GM21515 (cell line): ENCODE measurements at regions not wholly inside any gene's neighbourhood (a gene's known extent, or its start where the extent isn't known, plus 50 kb on each side); places are given as distances from the start of the nearest gene placed in this dataset.

ENCODE experiments used
- ATAC-seq: cut with Tn5 transposase; IDR thresholded peaks from one replicate; pipeline ENCODE4 v1.9.1; 2021; ENCODE audit not compliant: unreplicated experiment

- no peak for ATAC-seq
These were observed 309.1 kb downstream of the ARL6IP6 start for GRCh38 chr2:153027533-153027932.

- ATAC-seq, result no peak
These were observed 301.8 kb downstream of the ARL6IP6 start for GRCh38 chr2:153020201-153020600.

GRCh38 chr2:153005071-153005730 is 286.8 kb downstream of the ARL6IP6 start:
- no peak for ATAC-seq

GRCh38 chr2:153004627-153005026 is 286.2 kb downstream of the ARL6IP6 start:
- no peak for ATAC-seq

- ATAC-seq, result no peak
These were observed 255.7 kb downstream of the ARL6IP6 start for GRCh38 chr2:152974146-152974545.

GRCh38 chr2:152971685-152972084 is 253.3 kb downstream of the ARL6IP6 start:
- no peak for ATAC-seq

- no peak for ATAC-seq
These were observed 244.0 kb downstream of the ARL6IP6 start for GRCh38 chr2:152962446-152962845.

GRCh38 chr2:152961351-152961750 is 242.9 kb downstream of the ARL6IP6 start:
- no peak for ATAC-seq

GRCh38 chr2:152950126-152950525 is 231.7 kb downstream of the ARL6IP6 start:
- ATAC-seq, result no peak

- no peak for ATAC-seq
These were observed 225.7 kb downstream of the ARL6IP6 start for GRCh38 chr2:152944099-152944498.

- ATAC-seq, result no peak
These were observed 224.6 kb downstream of the ARL6IP6 start for GRCh38 chr2:152942940-152943440.

- no peak for ATAC-seq
These were observed 212.1 kb downstream of the ARL6IP6 start for GRCh38 chr2:152930501-152930900.

GRCh38 chr2:152929628-152930027 is 211.2 kb downstream of the ARL6IP6 start:
- no peak for ATAC-seq

- peak; percentile 86 for ATAC-seq
These were observed 207.4 kb downstream of the ARL6IP6 start for GRCh38 chr2:152925547-152926448.

- ATAC-seq, result no peak
These were observed 206.3 kb downstream of the ARL6IP6 start for GRCh38 chr2:152924722-152925121.

- ATAC-seq, result no peak
These were observed 205.8 kb downstream of the ARL6IP6 start for GRCh38 chr2:152924219-152924618.

- ATAC-seq, result no peak
These were observed 202.4 kb downstream of the ARL6IP6 start for GRCh38 chr2:152920846-152921245.

GRCh38 chr2:152910970-152911369 is 192.6 kb downstream of the ARL6IP6 start:
- no peak for ATAC-seq

- ATAC-seq, result no peak
These were observed 188.6 kb downstream of the ARL6IP6 start for GRCh38 chr2:152907046-152907445.

GRCh38 chr2:152894051-152894450 is 175.6 kb downstream of the ARL6IP6 start:
- no peak for ATAC-seq

- ATAC-seq, result no peak
These were observed 172.3 kb downstream of the ARL6IP6 start for GRCh38 chr2:152890736-152891135.

- no peak for ATAC-seq
These were observed 165.6 kb downstream of the ARL6IP6 start for GRCh38 chr2:152883951-152884487.
